Keratinocyte (primary cell): ENCODE measurements at regions not wholly inside any gene's neighbourhood (a gene's known extent, or its start where the extent isn't known, plus 50 kb on each side); places are given as distances from the start of the nearest gene placed in this dataset.

Experiments used
- DNase-seq: peaks from one replicate; pipeline ENCODE4 v3.0.0-alpha.2; 2011; ENCODE audit warnings: low read depth, missing footprints, low spot score
- FAIRE-seq: peaks from 2 replicates; lab custom pipeline; 2011; peaks lifted over from hg19 to GRCh38; lab: Jason Lieb, UNC
- H2AFZ ChIP-seq: 2 replicates; pipeline ENCODE4 v1.6.0; 2012; ENCODE audit warnings: low read length, control low read depth, inconsistent platforms; ENCODE audit not compliant: control insufficient read depth
- H3K27ac ChIP-seq: 2 replicates; pipeline ENCODE4 v1.5.1; 2011; ENCODE audit warnings: low read length; ENCODE audit not compliant: control insufficient read depth, insufficient read depth
- H3K27me3 ChIP-seq: 3 replicates; pipeline ENCODE4 v1.6.0; 2011; ENCODE audit warnings: low read length; ENCODE audit not compliant: control insufficient read depth, insufficient read depth; ENCODE audit errors: extremely low read depth
- H3K36me3 ChIP-seq, 2 experiments: 2 replicates in 1 of 2; 3 replicates in 1 of 2; pipeline ENCODE4 v1.5.1; 2011; ENCODE audit warnings: low read length in 2 of 2, mild to moderate bottlenecking in 1 of 2; ENCODE audit not compliant: control insufficient read depth in 2 of 2, insufficient read depth in 2 of 2; ENCODE audit errors: extremely low read depth in 1 of 2
- H3K4me1 ChIP-seq: 3 replicates; pipeline ENCODE4 v1.5.1; 2011; ENCODE audit warnings: low read length; ENCODE audit not compliant: control insufficient read depth, insufficient read depth; ENCODE audit errors: extremely low read depth
- H3K4me2 ChIP-seq: 3 replicates; pipeline ENCODE4 v1.6.0; 2011; ENCODE audit warnings: low read depth, low read length; ENCODE audit not compliant: control insufficient read depth, insufficient read depth; ENCODE audit errors: extremely low read depth
- H3K4me3 ChIP-seq, 3 experiments: fragments of 200-600 bp in 1 of 3; sonication (generic) in 1 of 3; 2 replicates in 2 of 3; 3 replicates in 1 of 3; pipeline ENCODE4 v1.5.1; 2011 to 2016; ENCODE audit warnings: low read length in 3 of 3, mild to moderate bottlenecking in 3 of 3, control low read depth in 2 of 3, inconsistent platforms in 1 of 3, low read depth in 1 of 3, mixed read lengths in 1 of 3, mixed run types in 1 of 3, moderate library complexity in 1 of 3; ENCODE audit not compliant: control insufficient read depth in 2 of 3, insufficient read depth in 2 of 3; ENCODE audit errors: extremely low read depth in 1 of 3
- H3K79me2 ChIP-seq: 2 replicates; pipeline ENCODE4 v1.6.0; 2012; ENCODE audit warnings: low read length; ENCODE audit not compliant: control insufficient read depth, insufficient read depth
- H3K9ac ChIP-seq: 3 replicates; pipeline ENCODE4 v1.6.0; 2011; ENCODE audit warnings: low read length; ENCODE audit not compliant: control insufficient read depth, insufficient read depth; ENCODE audit errors: extremely low read depth
- H3K9me1 ChIP-seq: 3 replicates; pipeline ENCODE4 v1.6.0; 2011; ENCODE audit warnings: low read length; ENCODE audit not compliant: control insufficient read depth, insufficient read depth; ENCODE audit errors: extremely low read depth
- H3K9me3 ChIP-seq: 2 replicates; pipeline ENCODE4 v1.5.1; 2012; ENCODE audit warnings: low read depth, low read length; ENCODE audit not compliant: control insufficient read depth
- H4K20me1 ChIP-seq: 3 replicates; pipeline ENCODE4 v1.6.0; 2011; ENCODE audit warnings: low read length; ENCODE audit not compliant: control insufficient read depth, insufficient read depth; ENCODE audit errors: extremely low read depth
- CTCF ChIP-seq, 3 experiments: IDR thresholded peaks in 1 of 3; conservative IDR thresholded peaks in 1 of 3; optimal IDR thresholded peaks in 1 of 3; 2 replicates in 2 of 3; 3 replicates in 1 of 3; pipeline versions ENCODE3 to v1.5.1; 2011; ENCODE audit warnings: low read length in 3 of 3, mild to moderate bottlenecking in 3 of 3, moderate library complexity in 2 of 3, control low read depth in 1 of 3, inconsistent platforms in 1 of 3; ENCODE audit not compliant: insufficient read depth in 2 of 3; ENCODE audit errors: extremely low read depth in 1 of 3
- EZH2 ChIP-seq: IDR thresholded peaks from one replicate; pipeline ENCODE4 v1.6.1; 2012; ENCODE audit warnings: inconsistent platforms, mild to moderate bottlenecking, low read length, moderate library complexity
- dilution Hi-C: fragments of 300-500 bp; cut with MboI; formaldehyde crosslinking; loops from one replicate; pipeline ENCODE4 v1.7.0; 2020; ENCODE audit warnings: low sequenced_read_pairs; ENCODE audit not compliant: extremely low pct_ligation_motif_present

GRCh38 chr12:92506891-92507290 is 195.9 kb upstream of the PLEKHG7 start:
- Histone ChIP-seq H3K27me3 (no peaks in the 10 kb centered on the region), H3K4me2 (peak overlapping the region; percentile 85), H3K9ac (peak overlapping the region; percentile 43), H4K20me1 (no peaks in the 10 kb centered on the region), H2AFZ (peak overlapping the region; percentile 34), H3K4me1 (peaks cover 10% of the 10 kb centered on the region), H3K36me3 (no peaks in the 10 kb centered on the region), H3K27ac (peak overlapping the region; percentile 45), H3K9me1 (no peaks in the 10 kb centered on the region), H3K9me3 (no peaks in the 10 kb centered on the region), H3K79me2 (no peaks in the 10 kb centered on the region), H3K4me3 (peak overlapping the region in 2 of 3 experiments; percentile 36 to 41)
- DNase-seq (no peak), FAIRE-seq (peak; percentile 82)
- TF ChIP-seq CTCF (optimal IDR thresholded peaks at IDR 0.05 in 1 of 3, IDR thresholded peaks at IDR 0.05 in 1 of 3, conservative IDR thresholded peaks at IDR 0.05 in 1 of 3; ENCODE audit: extremely low read depth in 1 of 3, insufficient read depth in 2 of 3, low read length in 3 of 3) (no peak), EZH2 (no peak)
- dilution Hi-C loops = no loop called here

- Histone ChIP-seq H3K9me1 (no peaks in the 10 kb centered on the region), H3K27ac (peak overlapping the region; percentile 45), H3K36me3 (no peaks in the 10 kb centered on the region), H3K27me3 (no peaks in the 10 kb centered on the region), H3K9me3 (no peaks in the 10 kb centered on the region), H3K79me2 (no peaks in the 10 kb centered on the region), H3K4me1 (peaks cover 10% of the 10 kb centered on the region), H3K9ac (peak overlapping the region; percentile 43), H4K20me1 (no peaks in the 10 kb centered on the region), H3K4me2 (peak overlapping the region; percentile 85), H2AFZ (peak overlapping the region; percentile 34), H3K4me3 (peak overlapping the region in 2 of 3 experiments; percentile 36 to 41)
- peak in 1 of 3 experiments; percentile 36 for TF ChIP-seq CTCF (optimal IDR thresholded peaks at IDR 0.05 in 1 of 3, IDR thresholded peaks at IDR 0.05 in 1 of 3, conservative IDR thresholded peaks at IDR 0.05 in 1 of 3; ENCODE audit: extremely low read depth in 1 of 3, insufficient read depth in 2 of 3, low read length in 3 of 3)
- TF ChIP-seq EZH2 = no peak
- peak; percentile 74 for FAIRE-seq
- dilution Hi-C loops = no loop called here
- DNase-seq = no peak
Measured at GRCh38 chr12:92506460-92506859, 196.3 kb upstream of the PLEKHG7 start.
